HEK293 (cell line): ENCODE measurements at regions not wholly inside any gene's neighbourhood (a gene's known extent, or its start where the extent isn't known, plus 50 kb on each side); places are given as distances from the start of the nearest gene placed in this dataset.

Source experiments
- CTCF ChIA-PET: fragments of 350-600 bp; formaldehyde crosslinking; extraction: SDS; loops from one replicate; lab custom pipeline; 2021; ENCODE audit warnings: antibody characterized with exemption; lab: Yijun Ruan, JAX
- POLR2A ChIA-PET: fragments of 300-600 bp; formaldehyde crosslinking; extraction: SDS; loops from one replicate; lab custom pipeline; 2020; ENCODE audit warnings: antibody characterized with exemption, inconsistent platforms; lab: Yijun Ruan, JAX
- H3K27ac ChIP-seq: fragments of 200-500 bp; sonication (Bioruptor generic); 2 replicates; pipeline ENCODE4 v1.5.1; 2014; ENCODE audit warnings: low read depth, low read length, control low read depth, inconsistent platforms; ENCODE audit errors: extremely low read depth
- H3K36me3 ChIP-seq, 2 experiments: fragments of 200-500 bp in 1 of 2; sonication (Bioruptor generic) in 1 of 2; 1 replicate in 1 of 2; 2 replicates in 1 of 2; pipeline ENCODE4 v1.5.1; 2014 to 2017; ENCODE audit warnings: inconsistent platforms in 2 of 2, low read length in 2 of 2; ENCODE audit not compliant: control insufficient read depth in 2 of 2, insufficient read depth in 1 of 2
- H3K4me1 ChIP-seq: fragments of 200-500 bp; sonication (Bioruptor generic); 2 replicates; pipeline ENCODE4 v1.5.1; 2014; ENCODE audit warnings: mild to moderate bottlenecking, low read length, inconsistent platforms; ENCODE audit not compliant: control insufficient read depth, insufficient read depth
- H3K4me3 ChIP-seq: 2 replicates; pipeline ENCODE4 v1.5.1; 2011; ENCODE audit warnings: low read depth, mild to moderate bottlenecking, control low read depth, low read length, moderate library complexity
- H3K9me3 ChIP-seq: fragments of 200-500 bp; sonication (Bioruptor generic); 2 replicates; pipeline ENCODE4 v1.5.1; 2014; ENCODE audit warnings: low read depth, low read length, inconsistent platforms; ENCODE audit not compliant: control insufficient read depth, insufficient read depth
- BCL11B ChIP-seq: fragments of 450-650 bp; formaldehyde crosslinking; IDR thresholded peaks from 2 replicates; pipeline ENCODE4 v1.5.1; 2016; ENCODE audit warnings: low read depth, missing biosample characterization, missing genetic modification characterization
- FEZF1 ChIP-seq: fragments of 450-650 bp; formaldehyde crosslinking; IDR thresholded peaks from 2 replicates; pipeline ENCODE4 v1.5.1; 2016; ENCODE audit warnings: missing biosample characterization, missing genetic modification characterization
- GLI4 ChIP-seq: fragments of 450-650 bp; formaldehyde crosslinking; IDR thresholded peaks from 2 replicates; pipeline ENCODE4 v1.5.1; 2016; ENCODE audit warnings: missing biosample characterization, missing genetic modification characterization
- GLIS2 ChIP-seq: fragments of 450-650 bp; formaldehyde crosslinking; IDR thresholded peaks from 2 replicates; pipeline ENCODE4 v1.5.1; 2016; ENCODE audit warnings: missing biosample characterization, missing genetic modification characterization
- KLF8 ChIP-seq: fragments of 450-650 bp; formaldehyde crosslinking; IDR thresholded peaks from 2 replicates; pipeline ENCODE4 v1.5.1; 2016; ENCODE audit warnings: missing biosample characterization, missing genetic modification characterization
- MEIS1 ChIP-seq: sonication (generic); formaldehyde crosslinking; IDR thresholded peaks from 2 replicates; pipeline ENCODE4 v1.8.1; 2022; ENCODE audit warnings: missing genetic modification reagents, mild to moderate bottlenecking, borderline replicate concordance
- MZF1 ChIP-seq: fragments of 450-650 bp; formaldehyde crosslinking; IDR thresholded peaks from 2 replicates; pipeline ENCODE4 v1.5.1; 2017; ENCODE audit warnings: missing biosample characterization, missing genetic modification characterization, borderline replicate concordance
- PATZ1 ChIP-seq: fragments of 450-650 bp; formaldehyde crosslinking; IDR thresholded peaks from 2 replicates; pipeline ENCODE4 v1.5.1; 2016; ENCODE audit warnings: missing biosample characterization, missing genetic modification characterization
- PRDM4 ChIP-seq: fragments of 450-650 bp; formaldehyde crosslinking; IDR thresholded peaks from 2 replicates; pipeline ENCODE4 v1.5.1; 2017; ENCODE audit warnings: missing biosample characterization, missing genetic modification characterization
- PRDM6 ChIP-seq: fragments of 450-650 bp; formaldehyde crosslinking; IDR thresholded peaks from 2 replicates; pipeline ENCODE4 v1.5.1; 2017; ENCODE audit warnings: missing biosample characterization, missing genetic modification characterization
- ZFHX2 ChIP-seq: fragments of 450-650 bp; formaldehyde crosslinking; conservative IDR thresholded peaks from 2 replicates; pipeline ENCODE4 v1.5.1; 2016; ENCODE audit warnings: missing biosample characterization, missing genetic modification characterization
- ZNF112 ChIP-seq: fragments of 450-650 bp; formaldehyde crosslinking; IDR thresholded peaks from 2 replicates; pipeline ENCODE4 v1.5.0; 2017; ENCODE audit warnings: missing biosample characterization, missing genetic modification characterization
- ZNF155 ChIP-seq: fragments of 450-650 bp; formaldehyde crosslinking; IDR thresholded peaks from 2 replicates; pipeline ENCODE4 v1.5.1; 2016; ENCODE audit warnings: missing biosample characterization, missing genetic modification characterization
- ZNF16 ChIP-seq: fragments of 450-650 bp; formaldehyde crosslinking; IDR thresholded peaks from 2 replicates; pipeline ENCODE4 v1.5.1; 2016; ENCODE audit warnings: low read depth, missing biosample characterization, missing genetic modification characterization
- ZNF175 ChIP-seq: fragments of 450-650 bp; formaldehyde crosslinking; IDR thresholded peaks from 2 replicates; pipeline ENCODE4 v1.5.1; 2016; ENCODE audit warnings: missing biosample characterization, missing genetic modification characterization
- ZNF19 ChIP-seq: fragments of 450-650 bp; formaldehyde crosslinking; IDR thresholded peaks from 2 replicates; pipeline ENCODE4; 2016; ENCODE audit warnings: missing biosample characterization, missing genetic modification characterization, low read depth
- ZNF341 ChIP-seq: fragments of 450-650 bp; formaldehyde crosslinking; IDR thresholded peaks from 2 replicates; pipeline ENCODE4; 2016; ENCODE audit warnings: low read depth, missing biosample characterization, missing genetic modification characterization
- ZNF391 ChIP-seq: fragments of 450-650 bp; formaldehyde crosslinking; IDR thresholded peaks from 2 replicates; pipeline ENCODE4 v1.5.1; 2016; ENCODE audit warnings: low read depth, missing biosample characterization, missing genetic modification characterization, borderline replicate concordance
- ZNF426 ChIP-seq: fragments of 450-650 bp; formaldehyde crosslinking; IDR thresholded peaks from 2 replicates; pipeline ENCODE4 v1.5.1; 2017; ENCODE audit warnings: missing biosample characterization, missing genetic modification characterization, mild to moderate bottlenecking, inconsistent platforms, moderate library complexity
- ZNF544 ChIP-seq: fragments of 450-650 bp; formaldehyde crosslinking; IDR thresholded peaks from 2 replicates; pipeline ENCODE4 v1.5.0; 2017; ENCODE audit warnings: missing biosample characterization, missing genetic modification characterization
- ZNF560 ChIP-seq: fragments of 450-650 bp; formaldehyde crosslinking; IDR thresholded peaks from 2 replicates; pipeline ENCODE4 v1.5.1; 2017; ENCODE audit warnings: missing biosample characterization, missing genetic modification characterization, borderline replicate concordance
- ZNF571 ChIP-seq: fragments of 450-650 bp; formaldehyde crosslinking; IDR thresholded peaks from 2 replicates; pipeline ENCODE4 v1.5.0; 2017; ENCODE audit warnings: missing biosample characterization, missing genetic modification characterization
- ZNF600 ChIP-seq: fragments of 450-650 bp; formaldehyde crosslinking; IDR thresholded peaks from 2 replicates; pipeline ENCODE4 v1.5.1; 2016; ENCODE audit warnings: missing biosample characterization, missing genetic modification characterization
- ZNF624 ChIP-seq: fragments of 450-650 bp; formaldehyde crosslinking; IDR thresholded peaks from 2 replicates; pipeline ENCODE4 v1.5.1; 2017; ENCODE audit warnings: missing biosample characterization, missing genetic modification characterization
- ZNF626 ChIP-seq: fragments of 450-650 bp; sonication (Bioruptor Pico); formaldehyde crosslinking; IDR thresholded peaks from 2 replicates; pipeline ENCODE4 v1.5.1; 2018; ENCODE audit warnings: missing biosample characterization, missing genetic modification characterization, inconsistent platforms

GRCh38 chr20:57090590-57091560 lies 175.6 kb downstream of the BMP7 start (continued):
- peak; percentile 88 for TF ChIP-seq ZFHX2
- peak; percentile 58; the same call in 1 of the 2 replicates for TF ChIP-seq KLF8 (tag by site-specific recombination)
- no peak for TF ChIP-seq MEIS1 (CRISPR knock-in tag)

- Histone ChIP-seq H3K9me3 (no peaks in the 10 kb centered on the region), H3K4me3 (no peak overlapping the region)
- POLR2A ChIA-PET: interaction anchor here (0.9 kb wide), 1 partner anchor 240 kb away, joined by 3 read pairs; no protein-coding TSS in a partner anchor
Observed at GRCh38 chr20:57091748-57092111, 174.7 kb downstream of the BMP7 start.

GRCh38 chr20:57092112-57092899 lies 174.1 kb downstream of the BMP7 start:
- Histone ChIP-seq H3K4me3 (no peak overlapping the region), H3K36me3 (no peaks in the 10 kb centered on the region), H3K4me1 (no peaks in the 10 kb centered on the region), H3K9me3 (no peaks in the 10 kb centered on the region), H3K27ac (no peak overlapping the region)
- ChIA-PET CTCF (interaction anchor here (0.5 to 7.2 kb wide), 15 partner anchors 11 to 1359 kb away, joined by 3 to 165 read pairs (median 4); partner anchors contain the start of gene SPO11), POLR2A (interaction anchor here (0.9 kb wide), 1 partner anchor 240 kb away, joined by 3 read pairs; no protein-coding TSS in a partner anchor)
- 0 out of 2 replicates have a peak, but pooled peaks have one; percentile 43 for TF ChIP-seq ZNF391 (tag by site-specific recombination)
- TF ChIP-seq ZNF600: peak; percentile 86
- no peak for TF ChIP-seq PRDM4 (tag by site-specific recombination)
- no peak for TF ChIP-seq ZNF544 (tag by site-specific recombination)
- no peak for TF ChIP-seq ZNF426 (tag by site-specific recombination)
- TF ChIP-seq GLI4 (tag by site-specific recombination): no peak
- TF ChIP-seq ZNF341 (tag by site-specific recombination): no peak
- no peak for TF ChIP-seq ZNF560 (tag by site-specific recombination)
- no peak for TF ChIP-seq ZNF624
- no peak for TF ChIP-seq ZNF571 (tag by site-specific recombination)
- peak; percentile 59; the same call in 1 of the 2 replicates for TF ChIP-seq PATZ1 (tag by site-specific recombination)
- TF ChIP-seq ZNF16 (tag by site-specific recombination): no peak
- TF ChIP-seq ZNF626 (tag by site-specific recombination): no peak
- TF ChIP-seq ZNF19 (tag by site-specific recombination): no peak
- TF ChIP-seq ZNF155 (tag by site-specific recombination): no peak
- TF ChIP-seq MZF1 (tag by site-specific recombination): no peak
- no peak for TF ChIP-seq ZNF175 (tag by site-specific recombination)
- TF ChIP-seq PRDM6 (tag by site-specific recombination): no peak

More at GRCh38 chr20:57091748-57092111, 174.7 kb downstream of the BMP7 start:
- H3K4me1 ChIP-seq: no peaks in the 10 kb centered on the region
- CTCF ChIA-PET: interaction anchor here (0.5 to 7.2 kb wide), 12 partner anchors 11 to 1359 kb away, joined by 3 to 165 read pairs (median 4); partner anchors contain the start of gene SPO11
- TF ChIP-seq FEZF1 (tag by site-specific recombination) (no peak), GLIS2 (peak; percentile 73), BCL11B (tag by site-specific recombination) (no peak), ZNF112 (tag by site-specific recombination) (no peak)
- TF ChIP-seq, all 188 proteins: peak for 1
- H3K27ac ChIP-seq: no peak overlapping the region
- H3K36me3 ChIP-seq: no peaks in the 10 kb centered on the region
